MCF 10A (cell line): ENCODE measurements at regions not wholly inside any gene's neighbourhood (a gene's known extent, or its start where the extent isn't known, plus 50 kb on each side); places are given as distances from the start of the nearest gene placed in this dataset.

Experiments used
- BruUV-seq: library from RNA; stranded (reverse); fragments of 400-500 nt; replicated peaks from 2 replicates; lab custom pipeline; 2021; lab: Mats Ljungman, UMichigan
- CTCF ChIA-PET: fragments of 300-600 bp; sonication (Branson Sonifier 250); formaldehyde crosslinking; extraction: SDS; loops from one replicate; lab custom pipeline; 2021; ENCODE audit warnings: antibody characterized with exemption, inconsistent platforms; lab: Yijun Ruan, JAX
- POLR2A ChIA-PET: fragments of 300-600, 350-650 bp; sonication (Branson Sonifier 250); formaldehyde crosslinking; extraction: SDS; loops from one replicate; lab custom pipeline; 2020; ENCODE audit warnings: antibody characterized with exemption, inconsistent platforms; lab: Yijun Ruan, JAX
- DNase-seq: peaks from one replicate; pipeline ENCODE4 v3.0.0-alpha.2; 2018; ENCODE audit not compliant: unreplicated experiment
- H3K27ac Mint-ChIP-seq: one replicate; pipeline ENCODE4 v1.8.0; 2022; ENCODE audit warnings: mild to moderate bottlenecking, low read depth, mixed read lengths; ENCODE audit not compliant: unreplicated experiment
- H3K27me3 Mint-ChIP-seq: one replicate; pipeline ENCODE4 v1.8.0; 2022; ENCODE audit warnings: mixed read lengths; ENCODE audit not compliant: insufficient read depth, unreplicated experiment
- H3K36me3 Mint-ChIP-seq: one replicate; pipeline ENCODE4 v1.8.0; 2022; ENCODE audit warnings: mild to moderate bottlenecking, moderate library complexity, mixed read lengths; ENCODE audit not compliant: insufficient read depth, unreplicated experiment
- H3K4me1 Mint-ChIP-seq: one replicate; pipeline ENCODE4 v1.8.0; 2022; ENCODE audit warnings: mixed read lengths; ENCODE audit not compliant: insufficient read depth, unreplicated experiment
- H3K4me3 Mint-ChIP-seq: one replicate; pipeline ENCODE4 v1.8.0; 2022; ENCODE audit warnings: mild to moderate bottlenecking, moderate library complexity, mixed read lengths; ENCODE audit not compliant: unreplicated experiment
- H3K9me3 Mint-ChIP-seq: one replicate; pipeline ENCODE4 v1.8.0; 2022; ENCODE audit warnings: mixed read lengths; ENCODE audit not compliant: unreplicated experiment
- intact Hi-C: fragments of 100-400 bp; cut with micrococcal nuclease; formaldehyde crosslinking; loops from 2 replicates; pipeline ENCODE4 v1.14.1; 2022
- TF ChIP-seq, protein P1 (sequence below): fragments of 200-600 bp; IDR thresholded peaks from one replicate; pipeline ENCODE4 v1.8.0; 2022; ENCODE audit warnings: antibody characterized with exemption, mild to moderate bottlenecking; ENCODE audit not compliant: unreplicated experiment

DNA sequence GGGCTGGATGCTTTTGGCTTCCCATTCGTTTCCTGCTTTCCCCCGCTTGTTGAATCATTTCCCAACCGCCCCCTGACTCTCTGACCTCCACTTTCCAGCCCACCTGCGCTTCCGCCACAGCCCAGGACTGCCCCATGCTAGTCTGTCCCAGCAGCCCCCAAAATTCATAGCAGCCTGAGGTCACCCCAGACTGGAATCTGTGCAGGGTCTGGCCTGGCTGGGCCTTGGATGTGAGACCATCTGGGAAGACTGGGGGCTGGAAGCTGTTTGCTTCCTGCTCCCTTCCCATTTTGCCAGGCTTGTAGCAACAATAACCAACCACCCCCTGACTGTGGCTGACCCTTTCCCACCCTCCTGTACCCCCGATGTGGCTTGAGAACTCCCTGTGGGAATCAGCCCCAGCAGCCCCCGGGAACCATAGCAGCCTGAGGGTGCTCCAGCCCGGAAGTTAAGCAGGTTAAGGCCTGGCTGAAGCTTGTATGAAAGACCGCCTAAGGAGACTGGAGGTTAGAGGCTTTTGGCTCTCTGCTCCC lies 2290.8 kb downstream of the TP53TG3F start:
- H3K27me3 Mint-ChIP-seq, result no peaks in the 10 kb centered on the region
- intact Hi-C loops, result no loop called here
- no TSS peak for BruUV-seq
- H3K4me1 Mint-ChIP-seq, result peaks cover 1% of the 10 kb centered on the region
- H3K4me3 Mint-ChIP-seq, result no peak overlapping the region
- H3K27ac Mint-ChIP-seq, result no peak overlapping the region
- H3K36me3 Mint-ChIP-seq, result peaks cover 12% of the 10 kb centered on the region
- DNase-seq, result no peak
- peaks cover 20% of the 10 kb centered on the region for H3K9me3 Mint-ChIP-seq
- POLR2A ChIA-PET, result no interaction called here
- TF ChIP-seq, protein P1, sequence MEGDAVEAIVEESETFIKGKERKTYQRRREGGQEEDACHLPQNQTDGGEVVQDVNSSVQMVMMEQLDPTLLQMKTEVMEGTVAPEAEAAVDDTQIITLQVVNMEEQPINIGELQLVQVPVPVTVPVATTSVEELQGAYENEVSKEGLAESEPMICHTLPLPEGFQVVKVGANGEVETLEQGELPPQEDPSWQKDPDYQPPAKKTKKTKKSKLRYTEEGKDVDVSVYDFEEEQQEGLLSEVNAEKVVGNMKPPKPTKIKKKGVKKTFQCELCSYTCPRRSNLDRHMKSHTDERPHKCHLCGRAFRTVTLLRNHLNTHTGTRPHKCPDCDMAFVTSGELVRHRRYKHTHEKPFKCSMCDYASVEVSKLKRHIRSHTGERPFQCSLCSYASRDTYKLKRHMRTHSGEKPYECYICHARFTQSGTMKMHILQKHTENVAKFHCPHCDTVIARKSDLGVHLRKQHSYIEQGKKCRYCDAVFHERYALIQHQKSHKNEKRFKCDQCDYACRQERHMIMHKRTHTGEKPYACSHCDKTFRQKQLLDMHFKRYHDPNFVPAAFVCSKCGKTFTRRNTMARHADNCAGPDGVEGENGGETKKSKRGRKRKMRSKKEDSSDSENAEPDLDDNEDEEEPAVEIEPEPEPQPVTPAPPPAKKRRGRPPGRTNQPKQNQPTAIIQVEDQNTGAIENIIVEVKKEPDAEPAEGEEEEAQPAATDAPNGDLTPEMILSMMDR, result no peak
- CTCF ChIA-PET, result interaction anchor here (0.5 kb wide), 1 partner anchor 814 kb away, joined by 3 read pairs; no protein-coding TSS in a partner anchor

DNA sequence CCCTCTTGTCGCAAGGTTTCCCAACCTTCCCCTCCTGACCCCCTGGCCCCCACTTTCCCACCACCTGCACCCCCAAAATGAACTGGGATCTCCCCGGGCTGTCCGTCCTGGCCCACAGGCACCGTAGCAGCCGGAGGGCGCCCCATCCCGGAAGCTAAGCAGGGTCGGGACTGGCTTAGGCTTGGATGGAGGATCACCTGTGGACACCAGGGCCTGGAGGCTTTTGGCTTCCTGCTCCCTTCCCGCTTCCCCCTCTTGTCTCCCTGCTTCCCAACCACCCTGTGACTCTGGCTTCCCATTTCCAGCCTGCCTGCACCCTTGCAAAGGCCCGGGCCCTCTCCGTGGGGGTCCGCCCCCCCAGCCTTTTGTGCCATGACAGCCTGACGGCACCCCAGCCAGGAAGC lies 2291.3 kb downstream of the TP53TG3F start:
- POLR2A ChIA-PET, result no interaction called here
- no peaks in the 10 kb centered on the region for H3K27me3 Mint-ChIP-seq
- BruUV-seq, result no TSS peak

DNA sequence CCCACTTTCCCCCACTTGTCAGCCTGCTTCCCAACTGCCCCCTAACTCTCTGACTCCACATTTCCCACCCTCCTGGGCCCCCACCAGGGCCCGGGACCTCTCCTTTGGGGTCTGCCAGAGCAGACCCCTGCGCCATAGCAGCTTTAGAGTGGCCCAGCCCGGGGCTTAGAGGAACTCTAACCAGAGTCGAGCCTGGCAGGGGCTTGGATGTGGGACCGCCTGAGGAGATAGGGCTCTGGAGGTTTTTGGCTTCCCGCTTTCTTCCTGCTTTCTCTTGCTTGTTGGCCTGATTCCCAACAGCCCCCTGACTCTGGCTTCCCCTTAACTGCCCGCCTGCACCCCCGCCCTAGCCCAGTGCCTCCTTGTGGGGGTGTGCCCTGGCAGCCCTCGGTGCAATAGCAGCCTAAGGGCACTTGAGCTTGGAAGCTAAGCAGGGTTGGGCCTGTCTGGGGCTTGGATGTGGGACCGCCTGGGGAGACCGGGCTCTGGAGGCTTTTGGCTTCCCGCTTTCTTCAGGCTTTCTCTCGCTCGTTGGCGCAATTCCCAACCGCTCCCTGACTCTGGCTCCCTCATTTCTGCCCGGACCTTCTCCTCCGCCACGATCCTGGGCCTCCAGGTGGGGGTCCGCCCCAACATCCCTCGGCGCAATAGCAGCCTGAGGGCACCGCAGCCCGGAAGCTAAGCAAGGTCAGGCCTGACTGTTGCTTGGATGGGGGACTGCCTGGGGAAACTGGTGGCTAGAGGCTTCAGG lies 2292.0 kb downstream of the TP53TG3F start:
- Mint-ChIP-seq H3K9me3 (peaks cover 20% of the 10 kb centered on the region), H3K27ac (no peak overlapping the region), H3K4me1 (no peaks in the 10 kb centered on the region), H3K36me3 (peaks cover 7% of the 10 kb centered on the region), H3K27me3 (no peaks in the 10 kb centered on the region), H3K4me3 (no peak overlapping the region)
- no TSS peak for BruUV-seq
- TF ChIP-seq, protein P1, result no peak
- POLR2A ChIA-PET, result no interaction called here
- intact Hi-C loops, result no loop called here
- CTCF ChIA-PET, result interaction anchor here (0.7 to 1.1 kb wide), 2 partner anchors 8 to 105 kb away, joined by 3 read pairs; no protein-coding TSS in a partner anchor
- DNase-seq, result no peak

More for the DNA sequence above, 2291.3 kb downstream of the TP53TG3F start:
- no peak overlapping the region for H3K4me3 Mint-ChIP-seq
- no peaks in the 10 kb centered on the region for H3K4me1 Mint-ChIP-seq
- TF ChIP-seq, protein P1, result no peak
- no peak overlapping the region for H3K27ac Mint-ChIP-seq
- CTCF ChIA-PET, result interaction anchor here (0.7 kb wide), 1 partner anchor 104 kb away, joined by 3 read pairs; no protein-coding TSS in a partner anchor
- peaks cover 20% of the 10 kb centered on the region for H3K9me3 Mint-ChIP-seq
- H3K36me3 Mint-ChIP-seq, result peaks cover 13% of the 10 kb centered on the region
- intact Hi-C loops, result no loop called here
- no peak for DNase-seq

DNA sequence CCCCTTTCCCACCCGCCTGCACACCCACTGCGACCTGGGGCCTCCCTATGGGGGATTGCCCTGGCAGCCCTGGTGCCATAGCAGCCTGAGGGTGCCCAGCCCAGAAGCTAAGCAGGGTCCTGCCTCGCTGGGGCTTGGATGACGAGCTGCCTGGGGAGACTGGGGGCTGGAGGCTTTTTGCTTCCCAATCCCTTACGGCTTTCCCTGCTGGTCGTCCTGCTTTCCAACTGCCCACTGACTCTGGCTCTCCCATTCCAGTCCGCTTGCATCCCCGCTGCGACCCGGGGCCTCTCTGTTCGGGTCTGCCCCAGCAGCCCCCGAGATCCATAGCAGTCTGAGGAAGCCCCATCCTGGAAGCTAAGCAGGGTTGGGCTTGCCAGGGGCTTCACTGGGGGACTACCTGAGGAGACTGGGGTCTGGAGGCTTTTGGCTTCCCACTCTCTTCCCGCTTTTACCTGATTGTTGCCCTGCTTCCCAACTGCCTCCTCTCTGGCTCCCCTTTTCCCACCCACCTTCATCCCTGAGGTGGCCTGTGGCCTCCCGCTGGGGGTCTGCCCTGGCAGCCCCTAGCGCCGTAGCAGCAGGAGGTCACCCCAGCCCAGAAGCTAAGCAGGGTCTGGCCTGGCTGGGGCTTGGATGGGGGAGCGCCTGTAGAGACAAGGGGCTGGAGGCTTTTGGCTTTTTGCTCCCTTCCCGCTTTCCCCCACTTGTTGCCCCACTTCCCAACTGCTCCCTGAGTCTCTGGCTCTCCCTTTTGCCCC lies 2292.8 kb downstream of the TP53TG3F start:
- Mint-ChIP-seq H3K4me3 (no peak overlapping the region), H3K27ac (no peak overlapping the region), H3K4me1 (no peaks in the 10 kb centered on the region), H3K27me3 (no peaks in the 10 kb centered on the region), H3K9me3 (peaks cover 20% of the 10 kb centered on the region), H3K36me3 (peaks cover 7% of the 10 kb centered on the region)
- ChIA-PET CTCF (interaction anchor here (1.1 kb wide), 1 partner anchor 8 kb away, joined by 3 read pairs; no protein-coding TSS in a partner anchor), POLR2A (no interaction called here)
- TF ChIP-seq, protein P1, result no peak
- BruUV-seq, result no TSS peak
- intact Hi-C loops, result no loop called here
- no peak for DNase-seq
